Chondrocyte (in vitro differentiated cells): ENCODE measurements at regions not wholly inside any gene's neighbourhood (a gene's known extent, or its start where the extent isn't known, plus 50 kb on each side); places are given as distances from the start of the nearest gene placed in this dataset.

Experiments
- DNase-seq: peaks from one replicate; pipeline ENCODE4 v3.0.0; 2021; ENCODE audit warnings: mixed read lengths, low spot score
- H3K27ac Mint-ChIP-seq: one replicate; pipeline ENCODE4 v1.8.0; 2021; ENCODE audit warnings: mild to moderate bottlenecking, moderate library complexity, mixed read lengths; ENCODE audit not compliant: unreplicated experiment
- H3K27me3 Mint-ChIP-seq: 2 replicates; pipeline ENCODE4 v1.8.0; 2021; ENCODE audit warnings: low read depth, mixed read lengths
- H3K36me3 Mint-ChIP-seq: 2 replicates; pipeline ENCODE4 v1.8.0; 2021; ENCODE audit warnings: low read depth, mixed read lengths
- H3K4me1 Mint-ChIP-seq: 2 replicates; pipeline ENCODE4 v1.8.0; 2021; ENCODE audit warnings: low read depth, mild to moderate bottlenecking, mixed read lengths
- H3K4me3 Mint-ChIP-seq: one replicate; pipeline ENCODE4 v1.8.0; 2021; ENCODE audit warnings: mild to moderate bottlenecking, moderate library complexity, mixed read lengths; ENCODE audit not compliant: unreplicated experiment
- H3K9me3 Mint-ChIP-seq: 2 replicates; pipeline ENCODE4 v1.8.0; 2021; ENCODE audit warnings: low read depth, mixed read lengths
- TF ChIP-seq, protein P1 (sequence below): fragments of 200-600 bp; sonication (generic); IDR thresholded peaks from 2 replicates; pipeline ENCODE4 v1.5.0; 2021; ENCODE audit warnings: antibody characterized with exemption, mild to moderate bottlenecking, moderate library complexity

GRCh38 chr9:31776471-31776870 lies 608.0 kb upstream of the ACO1 start:
- Mint-ChIP-seq H3K36me3 (peaks cover 2% of the 10 kb centered on the region), H3K27me3 (no peaks in the 10 kb centered on the region), H3K4me1 (no peaks in the 10 kb centered on the region), H3K27ac (no peak overlapping the region), H3K4me3 (no peak overlapping the region), H3K9me3 (peaks cover 48% of the 10 kb centered on the region)
- TF ChIP-seq, protein P1, sequence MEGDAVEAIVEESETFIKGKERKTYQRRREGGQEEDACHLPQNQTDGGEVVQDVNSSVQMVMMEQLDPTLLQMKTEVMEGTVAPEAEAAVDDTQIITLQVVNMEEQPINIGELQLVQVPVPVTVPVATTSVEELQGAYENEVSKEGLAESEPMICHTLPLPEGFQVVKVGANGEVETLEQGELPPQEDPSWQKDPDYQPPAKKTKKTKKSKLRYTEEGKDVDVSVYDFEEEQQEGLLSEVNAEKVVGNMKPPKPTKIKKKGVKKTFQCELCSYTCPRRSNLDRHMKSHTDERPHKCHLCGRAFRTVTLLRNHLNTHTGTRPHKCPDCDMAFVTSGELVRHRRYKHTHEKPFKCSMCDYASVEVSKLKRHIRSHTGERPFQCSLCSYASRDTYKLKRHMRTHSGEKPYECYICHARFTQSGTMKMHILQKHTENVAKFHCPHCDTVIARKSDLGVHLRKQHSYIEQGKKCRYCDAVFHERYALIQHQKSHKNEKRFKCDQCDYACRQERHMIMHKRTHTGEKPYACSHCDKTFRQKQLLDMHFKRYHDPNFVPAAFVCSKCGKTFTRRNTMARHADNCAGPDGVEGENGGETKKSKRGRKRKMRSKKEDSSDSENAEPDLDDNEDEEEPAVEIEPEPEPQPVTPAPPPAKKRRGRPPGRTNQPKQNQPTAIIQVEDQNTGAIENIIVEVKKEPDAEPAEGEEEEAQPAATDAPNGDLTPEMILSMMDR: no peak
- no peak for DNase-seq

GRCh38 chr9:31783491-31783890 lies 601.0 kb upstream of the ACO1 start:
- Mint-ChIP-seq H3K27me3 (peaks cover 2% of the 10 kb centered on the region), H3K4me3 (no peak overlapping the region), H3K4me1 (no peaks in the 10 kb centered on the region), H3K27ac (no peak overlapping the region), H3K9me3 (peaks cover 37% of the 10 kb centered on the region), H3K36me3 (no peaks in the 10 kb centered on the region)
- DNase-seq: no peak
- TF ChIP-seq, protein P1: no peak

DNA sequence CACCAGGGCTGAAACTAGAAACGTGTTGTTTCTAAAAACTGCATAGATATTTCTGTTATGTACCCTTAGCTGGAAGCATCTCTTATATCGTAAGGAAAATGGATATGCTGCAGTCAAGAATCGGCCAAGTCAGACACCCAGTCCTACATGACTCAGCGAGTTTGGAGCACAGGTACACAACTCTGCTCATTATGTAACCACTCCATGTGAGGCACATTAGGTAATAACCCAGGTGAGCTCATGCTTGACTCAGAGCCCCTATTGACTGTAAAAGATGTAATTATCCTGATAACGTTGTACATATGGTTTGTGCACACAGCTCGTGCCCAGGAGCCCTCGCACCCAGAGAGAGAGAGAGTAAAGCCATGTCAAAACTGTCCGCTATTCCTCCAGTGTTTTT lies 593.7 kb upstream of the ACO1 start:
- H3K4me3 Mint-ChIP-seq: no peak overlapping the region
- TF ChIP-seq, protein P1: no peak
- no peak overlapping the region for H3K27ac Mint-ChIP-seq
- peaks cover 25% of the 10 kb centered on the region for H3K27me3 Mint-ChIP-seq
- no peaks in the 10 kb centered on the region for H3K36me3 Mint-ChIP-seq
- no peaks in the 10 kb centered on the region for H3K9me3 Mint-ChIP-seq
- no peaks in the 10 kb centered on the region for H3K4me1 Mint-ChIP-seq
- DNase-seq: no peak

DNA sequence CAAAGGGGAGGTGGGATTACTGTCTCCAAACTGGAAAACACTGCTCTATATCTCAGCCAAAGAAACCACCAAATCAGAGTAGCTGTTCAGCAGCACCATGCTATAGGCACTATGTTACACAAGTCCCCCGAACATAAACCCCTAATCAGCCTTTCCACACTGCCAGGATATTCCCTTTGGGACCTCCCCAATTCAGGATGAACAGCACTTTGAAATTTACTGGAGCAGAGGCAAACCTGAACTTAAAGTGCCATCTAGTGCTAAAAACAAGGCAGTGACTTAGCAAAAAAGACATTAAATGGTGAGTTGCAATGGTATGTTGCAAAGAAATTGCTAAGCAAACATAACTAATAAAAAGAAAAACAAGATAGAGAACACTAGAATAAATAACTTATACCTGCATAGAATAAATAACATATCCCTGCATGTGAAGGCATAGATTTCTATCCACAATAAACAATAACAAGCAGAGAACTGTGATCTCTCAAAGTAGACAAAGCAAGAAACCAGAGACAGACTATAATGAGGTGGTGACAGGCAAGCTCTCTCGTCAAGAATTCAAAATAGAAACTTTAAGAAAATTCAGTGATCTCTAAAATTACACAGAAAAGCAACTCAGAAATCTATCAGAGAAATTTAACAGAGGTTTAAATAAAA lies 584.4 kb upstream of the ACO1 start:
- Mint-ChIP-seq H3K27ac (no peak overlapping the region), H3K4me3 (no peak overlapping the region), H3K4me1 (no peaks in the 10 kb centered on the region), H3K36me3 (no peaks in the 10 kb centered on the region), H3K27me3 (peaks cover 24% of the 10 kb centered on the region), H3K9me3 (peaks cover 2% of the 10 kb centered on the region)
- no peak for DNase-seq
- TF ChIP-seq, protein P1: peak; percentile 90

GRCh38 chr9:31807574-31808256 lies 576.7 kb upstream of the ACO1 start:
- H3K9me3 Mint-ChIP-seq: no peaks in the 10 kb centered on the region
- H3K4me3 Mint-ChIP-seq: no peak overlapping the region
- H3K36me3 Mint-ChIP-seq: no peaks in the 10 kb centered on the region
- no peaks in the 10 kb centered on the region for H3K4me1 Mint-ChIP-seq
- no peak overlapping the region for H3K27ac Mint-ChIP-seq
- no peak for DNase-seq
- TF ChIP-seq, protein P1: peak; percentile 29
- H3K27me3 Mint-ChIP-seq: peaks cover 33% of the 10 kb centered on the region
